GM18861 (cell line): ENCODE measurements at regions not wholly inside any gene's neighbourhood (a gene's known extent, or its start where the extent isn't known, plus 50 kb on each side); places are given as distances from the start of the nearest gene placed in this dataset.

Experiments used
- ATAC-seq: cut with Tn5 transposase; IDR thresholded peaks from one replicate; pipeline ENCODE4 v1.9.1; 2021; ENCODE audit not compliant: unreplicated experiment

GRCh38 chr7:85612514-85612913 lies 425.7 kb upstream of the SEMA3D start:
- no peak for ATAC-seq

- ATAC-seq: no peak
Observed at GRCh38 chr7:85608804-85609203, 421.9 kb upstream of the SEMA3D start.

GRCh38 chr7:85602196-85602595 lies 415.3 kb upstream of the SEMA3D start:
- no peak for ATAC-seq

- no peak for ATAC-seq
Observed at GRCh38 chr7:85600395-85600794, 413.5 kb upstream of the SEMA3D start.

GRCh38 chr7:85596827-85597226 lies 410.0 kb upstream of the SEMA3D start:
- ATAC-seq: no peak

- no peak for ATAC-seq
Observed at GRCh38 chr7:85595750-85596178, 408.9 kb upstream of the SEMA3D start.

- ATAC-seq: no peak
Observed at GRCh38 chr7:85593355-85593754, 406.5 kb upstream of the SEMA3D start.

GRCh38 chr7:85587785-85588184 lies 400.9 kb upstream of the SEMA3D start:
- no peak for ATAC-seq

- ATAC-seq: no peak
Observed at GRCh38 chr7:85586091-85586490, 399.2 kb upstream of the SEMA3D start.

GRCh38 chr7:85583131-85583953 lies 396.5 kb upstream of the SEMA3D start:
- no peak for ATAC-seq

GRCh38 chr7:85573844-85574243 lies 387.0 kb upstream of the SEMA3D start:
- ATAC-seq: no peak

GRCh38 chr7:85573346-85573745 lies 386.5 kb upstream of the SEMA3D start:
- ATAC-seq: no peak

GRCh38 chr7:85570898-85571297 lies 384.0 kb upstream of the SEMA3D start:
- no peak for ATAC-seq

- peak; percentile 80 for ATAC-seq
Observed at GRCh38 chr7:85567983-85568382, 381.1 kb upstream of the SEMA3D start.

GRCh38 chr7:85566095-85566794 lies 379.4 kb upstream of the SEMA3D start:
- ATAC-seq: no peak

- no peak for ATAC-seq
Observed at GRCh38 chr7:85565276-85565675, 378.4 kb upstream of the SEMA3D start.

- no peak for ATAC-seq
Observed at GRCh38 chr7:85564861-85565260, 378.0 kb upstream of the SEMA3D start.

- ATAC-seq: no peak
Observed at GRCh38 chr7:85561706-85562105, 374.9 kb upstream of the SEMA3D start.

- ATAC-seq: peak; percentile 71
Observed at GRCh38 chr7:85554236-85555178, 367.7 kb upstream of the SEMA3D start.

- ATAC-seq: no peak
Observed at GRCh38 chr7:85535974-85536729, 349.3 kb upstream of the SEMA3D start.

- ATAC-seq: no peak
Observed at GRCh38 chr7:85529831-85530230, 343.0 kb upstream of the SEMA3D start.
